Neutrophil (primary cell): ENCODE measurements at regions not wholly inside any gene's neighbourhood (a gene's known extent, or its start where the extent isn't known, plus 50 kb on each side); places are given as distances from the start of the nearest gene placed in this dataset.

ENCODE experiments used
- H3K27ac ChIP-seq: fragments of 200-600 bp; sonication (generic); 2 replicates; pipeline ENCODE4 v1.5.1; 2016; ENCODE audit warnings: mild to moderate bottlenecking, moderate library complexity
- H3K27me3 ChIP-seq: fragments of 200-600 bp; sonication (generic); 2 replicates; pipeline ENCODE4 v1.6.0; 2016; ENCODE audit warnings: mild to moderate bottlenecking
- H3K36me3 ChIP-seq: fragments of 200-600 bp; sonication (generic); 2 replicates; pipeline ENCODE4 v1.5.1; 2017
- H3K4me1 ChIP-seq, 2 experiments: fragments of 200-600 bp in 1 of 2; sonication (generic) in 1 of 2; 1 replicate in 1 of 2; 2 replicates in 1 of 2; pipeline versions ENCODE4 v1.5.1 to v1.6.1; 2013 to 2016; ENCODE audit warnings: low read depth in 1 of 2, low read length in 1 of 2, mild to moderate bottlenecking in 1 of 2, moderate library complexity in 1 of 2; ENCODE audit not compliant: control insufficient read depth in 1 of 2, insufficient read depth in 1 of 2
- H3K4me3 ChIP-seq, 2 experiments: fragments of 200-600 bp in 1 of 2; sonication (generic) in 1 of 2; 1 replicate in 1 of 2; 2 replicates in 1 of 2; pipeline ENCODE4 v1.5.1; 2013 to 2016; ENCODE audit warnings: low read depth in 1 of 2, low read length in 1 of 2, mild to moderate bottlenecking in 1 of 2, moderate library complexity in 1 of 2
- H3K9me3 ChIP-seq: fragments of 200-600 bp; sonication (generic); 2 replicates; pipeline ENCODE4 v1.5.1; 2016
- CTCF ChIP-seq: fragments of 200-600 bp; sonication (generic); IDR thresholded peaks from 2 replicates; pipeline ENCODE4 v1.5.1; 2016; ENCODE audit warnings: antibody characterized with exemption

GRCh38 chr7:22642454-22642853, 84.5 kb upstream of the IL6 start:
- Histone ChIP-seq H3K27me3 (no peaks in the 10 kb centered on the region), H3K36me3 (no peaks in the 10 kb centered on the region), H3K4me3 (no peak overlapping the region), H3K27ac (no peak overlapping the region), H3K4me1 (no peaks in the 10 kb centered on the region), H3K9me3 (peaks cover 8% of the 10 kb centered on the region)
- no peak for TF ChIP-seq CTCF

GRCh38 chr7:22640269-22640668, 86.7 kb upstream of the IL6 start:
- Histone ChIP-seq H3K9me3 (no peaks in the 10 kb centered on the region), H3K27ac (no peak overlapping the region), H3K4me3 (no peak overlapping the region), H3K27me3 (no peaks in the 10 kb centered on the region), H3K4me1 (no peaks in the 10 kb centered on the region), H3K36me3 (no peaks in the 10 kb centered on the region)
- TF ChIP-seq CTCF, result no peak

- H3K9me3 ChIP-seq, result no peaks in the 10 kb centered on the region
- TF ChIP-seq CTCF, result no peak
Observed at GRCh38 chr7:22639396-22639795, 87.6 kb upstream of the IL6 start.

GRCh38 chr7:22635349-22635748, 91.7 kb upstream of the IL6 start:
- Histone ChIP-seq H3K9me3 (no peaks in the 10 kb centered on the region), H3K4me3 (no peak overlapping the region), H3K27ac (no peak overlapping the region), H3K4me1 (no peaks in the 10 kb centered on the region), H3K36me3 (no peaks in the 10 kb centered on the region), H3K27me3 (peaks cover 6% of the 10 kb centered on the region)
- no peak for TF ChIP-seq CTCF

More at GRCh38 chr7:22639396-22639795, 87.6 kb upstream of the IL6 start:
- Histone ChIP-seq H3K4me1 (no peaks in the 10 kb centered on the region), H3K27me3 (no peaks in the 10 kb centered on the region), H3K36me3 (no peaks in the 10 kb centered on the region), H3K4me3 (no peak overlapping the region), H3K27ac (no peak overlapping the region)

GRCh38 chr7:22633954-22634474, 93.0 kb upstream of the IL6 start:
- no peaks in the 10 kb centered on the region for H3K36me3 ChIP-seq
- TF ChIP-seq CTCF, result no peak

More at GRCh38 chr7:22633954-22634474, 93.0 kb upstream of the IL6 start:
- H3K27ac ChIP-seq, result no peak overlapping the region
- no peaks in the 10 kb centered on the region for H3K4me1 ChIP-seq
- H3K4me3 ChIP-seq, result no peak overlapping the region
- H3K27me3 ChIP-seq, result peaks cover 6% of the 10 kb centered on the region
- no peaks in the 10 kb centered on the region for H3K9me3 ChIP-seq
